ENCODE measurements at regions not wholly inside any gene's neighbourhood (a gene's known extent, or its start where the extent isn't known, plus 50 kb on each side); places are given as distances from the start of the nearest gene placed in this dataset.
A peak's percentile ranks its signal among the peaks of the same experiment; 100 is the strongest.

GRCh38 chr13:106701771-106702341 lies 133.9 kb upstream of the ARGLU1 start:
- Mint-ChIP-seq H3K27ac (peak overlapping the region in 1 of 10 donors; percentile 13), H3K36me3 (no peaks in the 10 kb centered on the region), H3K27me3 (peaks cover 0 to 12% (median 10%) of the 10 kb centered on the region in 5 donors), H3K9me3 (no peaks in the 10 kb centered on the region), H3K4me1 (no peaks in the 10 kb centered on the region), H3K4me3 (no peak overlapping the region)
- DNase-seq (no peak), ATAC-seq (no peak)
- POLR2A ChIA-PET, result no interaction called here

- no peaks in the 10 kb centered on the region for H3K9me3 Mint-ChIP-seq
- ATAC-seq (no peak), DNase-seq (no peak)
- no peak overlapping the region for H3K4me3 Mint-ChIP-seq
- peaks cover 0 to 12% (median 10%) of the 10 kb centered on the region in 5 donors for H3K27me3 Mint-ChIP-seq
- POLR2A ChIA-PET, result no interaction called here
- no peaks in the 10 kb centered on the region for H3K36me3 Mint-ChIP-seq
- H3K4me1 Mint-ChIP-seq, result no peaks in the 10 kb centered on the region
- H3K27ac Mint-ChIP-seq, result no peak overlapping the region
Measured at GRCh38 chr13:106700439-106700838, 132.5 kb upstream of the ARGLU1 start.

GRCh38 chr13:106700007-106700406 lies 132.1 kb upstream of the ARGLU1 start:
- H3K27me3 Mint-ChIP-seq, result peaks cover 0 to 12% (median 10%) of the 10 kb centered on the region in 5 donors

GRCh38 chr13:106699311-106699710 lies 131.4 kb upstream of the ARGLU1 start:
- Mint-ChIP-seq H3K4me1 (no peaks in the 10 kb centered on the region), H3K27ac (no peak overlapping the region), H3K27me3 (peaks cover 0 to 10% (median 6%) of the 10 kb centered on the region in 5 donors), H3K9me3 (no peaks in the 10 kb centered on the region), H3K36me3 (no peaks in the 10 kb centered on the region), H3K4me3 (no peak overlapping the region)
- no peak for DNase-seq
- no peak for ATAC-seq
- POLR2A ChIA-PET, result no interaction called here

More at GRCh38 chr13:106700007-106700406, 132.1 kb upstream of the ARGLU1 start:
- DNase-seq (no peak), ATAC-seq (no peak)
- POLR2A ChIA-PET, result no interaction called here
- no peaks in the 10 kb centered on the region for H3K4me1 Mint-ChIP-seq
- H3K9me3 Mint-ChIP-seq, result no peaks in the 10 kb centered on the region
- H3K36me3 Mint-ChIP-seq, result no peaks in the 10 kb centered on the region
- H3K27ac Mint-ChIP-seq, result no peak overlapping the region
- H3K4me3 Mint-ChIP-seq, result no peak overlapping the region

GRCh38 chr13:106696719-106697118 lies 128.8 kb upstream of the ARGLU1 start:
- DNase-seq, result no peak
- H3K27me3 Mint-ChIP-seq, result peaks cover 0 to 3% (median 0%) of the 10 kb centered on the region in 5 donors
- POLR2A ChIA-PET, result no interaction called here
- no peak for ATAC-seq
- no peaks in the 10 kb centered on the region for H3K36me3 Mint-ChIP-seq
- no peak overlapping the region for H3K4me3 Mint-ChIP-seq
- no peaks in the 10 kb centered on the region for H3K4me1 Mint-ChIP-seq
- H3K9me3 Mint-ChIP-seq, result no peaks in the 10 kb centered on the region
- no peak overlapping the region for H3K27ac Mint-ChIP-seq

GRCh38 chr13:106696140-106696539 lies 128.2 kb upstream of the ARGLU1 start:
- no peaks in the 10 kb centered on the region for H3K36me3 Mint-ChIP-seq
- POLR2A ChIA-PET, result no interaction called here
- H3K27me3 Mint-ChIP-seq, result peaks cover 0 to 1% (median 0%) of the 10 kb centered on the region in 5 donors
- ATAC-seq (no peak), DNase-seq (peak in 1 of 10 donors; percentile 38)
- no peaks in the 10 kb centered on the region for H3K4me1 Mint-ChIP-seq
- no peaks in the 10 kb centered on the region for H3K9me3 Mint-ChIP-seq
- H3K27ac Mint-ChIP-seq, result no peak overlapping the region
- H3K4me3 Mint-ChIP-seq, result peak overlapping the region in 2 of 10 donors; percentile 29 to 69

GRCh38 chr13:106695139-106695538 lies 127.2 kb upstream of the ARGLU1 start:
- Mint-ChIP-seq H3K9me3 (no peaks in the 10 kb centered on the region), H3K4me1 (no peaks in the 10 kb centered on the region), H3K4me3 (no peak overlapping the region), H3K27ac (no peak overlapping the region), H3K27me3 (peaks cover 0 to 1% (median 0%) of the 10 kb centered on the region in 5 donors), H3K36me3 (no peaks in the 10 kb centered on the region)
- POLR2A ChIA-PET, result no interaction called here
- DNase-seq (no peak), ATAC-seq (no peak)

- no peaks in the 10 kb centered on the region for H3K9me3 Mint-ChIP-seq
- no peak for ATAC-seq
- H3K4me1 Mint-ChIP-seq, result no peaks in the 10 kb centered on the region
- no peaks in the 10 kb centered on the region for H3K36me3 Mint-ChIP-seq
- no peak overlapping the region for H3K27ac Mint-ChIP-seq
- no peak for DNase-seq
- POLR2A ChIA-PET, result no interaction called here
- peaks cover 0 to 1% (median 0%) of the 10 kb centered on the region in 5 donors for H3K27me3 Mint-ChIP-seq
- H3K4me3 Mint-ChIP-seq, result no peak overlapping the region
Measured at GRCh38 chr13:106691861-106692260, 123.9 kb upstream of the ARGLU1 start.

- POLR2A ChIA-PET, result no interaction called here
- Mint-ChIP-seq H3K36me3 (no peaks in the 10 kb centered on the region), H3K4me1 (no peaks in the 10 kb centered on the region), H3K4me3 (no peak overlapping the region), H3K27me3 (peaks cover 0 to 2% (median 0%) of the 10 kb centered on the region in 5 donors), H3K9me3 (no peaks in the 10 kb centered on the region), H3K27ac (no peak overlapping the region)
- DNase-seq (no peak), ATAC-seq (no peak)
Measured at GRCh38 chr13:106691341-106691740, 123.4 kb upstream of the ARGLU1 start.

- Mint-ChIP-seq H3K27ac (no peak overlapping the region), H3K36me3 (no peaks in the 10 kb centered on the region), H3K27me3 (peaks cover 0 to 4% (median 0%) of the 10 kb centered on the region in 5 donors), H3K4me3 (no peak overlapping the region), H3K4me1 (no peaks in the 10 kb centered on the region), H3K9me3 (no peaks in the 10 kb centered on the region)
- POLR2A ChIA-PET, result no interaction called here
- DNase-seq (no peak), ATAC-seq (no peak)
Measured at GRCh38 chr13:106690779-106691178, 122.8 kb upstream of the ARGLU1 start.

- ATAC-seq (no peak), DNase-seq (no peak)
- peaks cover 0 to 4% (median 0%) of the 10 kb centered on the region in 5 donors for H3K27me3 Mint-ChIP-seq
- H3K4me3 Mint-ChIP-seq, result no peak overlapping the region
- POLR2A ChIA-PET, result no interaction called here
- H3K9me3 Mint-ChIP-seq, result no peaks in the 10 kb centered on the region
- no peaks in the 10 kb centered on the region for H3K4me1 Mint-ChIP-seq
- no peak overlapping the region for H3K27ac Mint-ChIP-seq
- no peaks in the 10 kb centered on the region for H3K36me3 Mint-ChIP-seq
Measured at GRCh38 chr13:106689906-106690305, 122.0 kb upstream of the ARGLU1 start.

- Mint-ChIP-seq H3K9me3 (no peaks in the 10 kb centered on the region), H3K27ac (no peak overlapping the region), H3K4me3 (no peak overlapping the region), H3K36me3 (no peaks in the 10 kb centered on the region), H3K27me3 (peaks cover 0 to 4% (median 0%) of the 10 kb centered on the region in 5 donors), H3K4me1 (no peaks in the 10 kb centered on the region)
- DNase-seq, result no peak
- POLR2A ChIA-PET, result no interaction called here
- no peak for ATAC-seq
Measured at GRCh38 chr13:106688940-106689339, 121.0 kb upstream of the ARGLU1 start.

GRCh38 chr13:106686163-106686562 lies 118.2 kb upstream of the ARGLU1 start:
- H3K27ac Mint-ChIP-seq, result no peak overlapping the region
- ATAC-seq, result no peak

GRCh38 chr13:106685143-106685542 lies 117.2 kb upstream of the ARGLU1 start:
- Mint-ChIP-seq H3K36me3 (no peaks in the 10 kb centered on the region), H3K4me3 (no peak overlapping the region), H3K4me1 (no peaks in the 10 kb centered on the region), H3K27me3 (peaks cover 0 to 4% (median 0%) of the 10 kb centered on the region in 5 donors), H3K27ac (no peak overlapping the region), H3K9me3 (no peaks in the 10 kb centered on the region)
- POLR2A ChIA-PET, result no interaction called here
- DNase-seq (no peak), ATAC-seq (no peak)

More at GRCh38 chr13:106686163-106686562, 118.2 kb upstream of the ARGLU1 start:
- POLR2A ChIA-PET, result no interaction called here
- no peaks in the 10 kb centered on the region for H3K36me3 Mint-ChIP-seq
- H3K27me3 Mint-ChIP-seq, result peaks cover 0 to 4% (median 0%) of the 10 kb centered on the region in 5 donors
- H3K4me1 Mint-ChIP-seq, result no peaks in the 10 kb centered on the region
- no peak overlapping the region for H3K4me3 Mint-ChIP-seq
- DNase-seq, result no peak
- no peaks in the 10 kb centered on the region for H3K9me3 Mint-ChIP-seq

All from naive thymus-derived CD8-positive, alpha-beta T cell (primary cell).